ENCODE measurements at regions not wholly inside any gene's neighbourhood (a gene's known extent, or its start where the extent isn't known, plus 50 kb on each side); places are given as distances from the start of the nearest gene placed in this dataset.
"Not testable (repeated sequence)": the region's sequence is repeated elsewhere in the genome, so short reads cannot be mapped to it uniquely, and the experiment has no call there.

GRCh38 chr3:177899275-177900067 lies 636.8 kb upstream of the KCNMB2 start:
- no peak for DNase-seq (ENCODE audit: low spot score)

DNA sequence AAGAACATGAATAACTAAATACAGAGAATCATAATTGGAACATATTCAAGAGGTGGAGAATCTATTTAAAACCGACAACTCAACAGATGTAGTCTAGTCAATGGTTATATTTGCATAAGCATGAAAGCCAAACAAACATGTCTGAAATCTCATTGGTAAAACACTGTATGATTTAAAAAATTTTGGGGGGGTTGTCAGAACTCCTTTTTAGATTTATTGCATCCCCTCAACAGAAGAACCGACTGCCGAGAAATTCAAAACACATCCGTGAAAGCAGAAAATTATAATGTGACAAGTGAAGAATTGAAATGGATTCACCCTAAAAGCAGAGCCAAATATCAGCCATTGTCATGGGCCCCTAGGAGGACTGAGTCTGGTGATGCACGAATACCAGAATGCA lies 633.4 kb upstream of the KCNMB2 start:
- DNase-seq (ENCODE audit: low spot score), result no peak

- no peak for DNase-seq (ENCODE audit: low spot score)
Measured at GRCh38 chr3:177904621-177905020, 631.6 kb upstream of the KCNMB2 start.

- DNase-seq (ENCODE audit: low spot score), result no peak
Measured at GRCh38 chr3:177905173-177906125, 630.8 kb upstream of the KCNMB2 start.

GRCh38 chr3:177906126-177906511 lies 630.1 kb upstream of the KCNMB2 start:
- DNase-seq (ENCODE audit: low spot score), result peak; percentile 75

DNA sequence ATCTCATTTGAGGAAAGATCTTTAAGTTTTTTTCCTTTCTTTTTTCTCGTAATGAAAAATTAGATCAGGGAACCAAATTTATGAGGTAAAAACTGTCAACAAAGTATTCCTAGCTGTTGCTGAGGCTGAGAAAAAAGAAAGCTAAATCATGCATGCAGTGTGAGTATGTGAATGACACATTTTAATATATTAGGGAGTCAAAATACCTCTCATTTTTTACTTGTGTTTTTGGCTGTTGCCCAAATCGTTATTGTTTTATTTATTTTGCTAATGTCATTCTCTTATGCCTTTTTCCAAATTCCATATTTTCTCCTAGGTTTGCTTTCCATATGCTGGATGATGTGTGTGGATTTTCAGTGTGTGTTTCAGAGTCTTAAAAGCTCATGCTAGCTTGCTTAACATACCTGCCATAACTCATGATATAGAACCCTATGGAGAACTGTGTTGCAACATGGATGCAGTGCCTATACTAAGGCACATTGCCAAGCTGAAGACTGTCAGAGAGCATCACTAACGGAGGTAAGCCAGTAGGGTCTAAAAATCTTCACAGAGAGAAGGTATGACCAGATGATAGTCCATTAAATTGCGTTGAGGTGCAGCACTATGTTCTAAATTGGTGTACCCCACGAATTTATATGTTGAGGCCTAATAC lies 629.5 kb upstream of the KCNMB2 start:
- DNase-seq (ENCODE audit: low spot score), result no peak

DNA sequence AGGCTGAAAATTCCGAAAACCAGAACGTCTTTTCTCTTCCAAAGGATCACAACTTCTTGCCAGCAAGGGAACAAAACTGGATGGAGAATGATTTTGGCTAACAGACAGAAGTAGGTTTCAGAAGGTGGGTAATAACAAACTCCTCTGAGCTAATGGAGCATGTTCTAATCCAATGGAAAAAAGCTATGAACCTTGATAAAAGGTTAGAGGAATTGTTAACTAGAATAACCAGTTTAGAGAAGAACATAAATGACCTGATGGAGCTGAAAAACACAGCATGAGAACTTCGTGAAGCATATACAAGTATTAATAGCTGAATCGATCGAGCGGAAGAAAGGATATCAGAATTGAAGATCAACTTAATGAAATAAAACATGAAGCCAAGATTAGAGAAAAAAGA lies 626.7 kb upstream of the KCNMB2 start:
- not testable (repeated sequence) for DNase-seq (ENCODE audit: low spot score)

- no peak for DNase-seq (ENCODE audit: low spot score)
Measured at GRCh38 chr3:177914224-177914623, 622.0 kb upstream of the KCNMB2 start.

DNA sequence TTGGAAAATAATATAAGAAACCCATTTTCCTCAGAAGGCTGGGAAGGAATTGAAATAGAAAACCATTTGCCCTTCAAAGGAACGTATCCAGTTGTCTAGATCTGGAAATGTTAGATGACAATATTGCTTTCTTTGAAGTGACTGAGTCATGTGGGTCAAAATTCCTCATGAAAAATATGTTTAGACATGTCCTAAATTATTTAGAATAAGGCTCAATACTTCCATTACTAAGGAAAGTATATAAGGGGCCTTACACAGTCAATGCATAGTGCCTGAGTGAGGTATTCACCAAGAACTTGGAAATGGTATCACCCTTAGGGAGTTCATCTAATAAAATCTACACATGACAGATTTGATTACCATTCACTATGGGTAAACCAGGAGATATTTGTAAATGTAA lies 619.8 kb upstream of the KCNMB2 start:
- DNase-seq (ENCODE audit: low spot score), result no peak

DNA sequence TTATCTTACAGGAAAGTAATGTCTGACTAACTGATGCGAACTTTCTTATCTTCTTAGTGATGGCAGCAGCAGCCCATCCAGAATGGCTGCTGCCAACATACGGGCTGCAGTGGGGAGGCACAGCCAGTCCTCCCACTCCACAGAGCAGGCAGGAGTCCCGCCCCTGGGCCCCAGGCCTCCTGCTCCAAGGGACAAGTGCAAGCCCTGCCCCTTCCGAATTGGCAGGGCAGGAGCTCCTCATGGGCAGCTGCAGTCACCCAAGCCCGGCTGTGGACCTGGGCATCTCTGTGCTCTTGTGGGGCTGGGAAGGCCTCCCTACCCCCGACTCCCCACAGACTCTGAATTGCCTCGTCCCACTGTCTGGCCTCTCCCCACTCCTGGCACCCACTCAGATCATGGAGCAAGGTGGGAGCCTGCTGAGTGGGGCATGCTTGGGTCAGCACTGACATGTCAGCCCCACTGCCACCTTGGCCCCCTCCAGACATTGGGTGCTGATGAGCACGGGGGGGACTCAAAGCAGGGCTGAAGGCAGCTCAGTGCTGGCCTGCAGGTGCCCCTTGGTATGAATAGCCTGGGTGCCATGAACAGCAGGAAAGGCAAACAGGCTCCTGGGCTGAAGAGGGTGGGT lies 618.9 kb upstream of the KCNMB2 start:
- DNase-seq (ENCODE audit: low spot score), result no peak

DNA sequence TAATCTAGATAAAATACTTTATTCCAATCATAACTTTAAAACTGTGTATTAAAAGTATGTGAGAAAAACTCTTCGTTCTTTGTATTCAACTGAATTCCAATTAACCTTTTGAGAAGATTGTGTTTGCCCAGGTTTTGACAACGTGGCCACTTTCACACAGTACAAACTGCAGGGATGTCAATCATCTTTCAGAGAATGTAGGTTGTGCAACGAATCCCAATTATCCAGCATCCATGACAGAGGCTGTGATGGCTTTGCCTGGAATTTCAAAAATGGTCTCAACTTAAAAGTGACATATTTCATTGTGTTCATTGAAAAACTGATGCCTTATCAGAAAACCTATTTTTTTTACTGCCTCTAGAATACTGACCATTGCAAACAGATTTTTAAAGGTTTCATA lies 615.1 kb upstream of the KCNMB2 start:
- DNase-seq (ENCODE audit: low spot score), result no peak

DNA sequence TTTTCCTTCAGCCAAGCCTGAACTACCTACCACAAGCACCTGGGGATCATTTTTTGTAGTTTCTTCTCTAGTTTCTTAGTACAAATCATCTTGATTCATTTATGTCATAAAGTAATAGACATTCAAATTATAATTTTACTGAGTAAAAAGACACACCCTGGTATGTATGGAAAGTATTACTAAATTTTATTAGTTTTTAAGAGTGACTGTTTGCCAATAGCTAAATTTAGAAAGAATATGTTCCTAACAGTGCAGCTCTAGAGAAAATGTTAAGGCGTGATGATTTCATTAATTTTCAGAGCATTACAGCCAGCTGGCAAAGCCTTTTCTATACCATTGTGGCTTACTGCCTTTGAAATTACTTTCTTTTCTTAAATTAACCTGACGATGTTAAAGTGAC lies 612.0 kb upstream of the KCNMB2 start:
- peak; percentile 44 for DNase-seq (ENCODE audit: low spot score)

DNA sequence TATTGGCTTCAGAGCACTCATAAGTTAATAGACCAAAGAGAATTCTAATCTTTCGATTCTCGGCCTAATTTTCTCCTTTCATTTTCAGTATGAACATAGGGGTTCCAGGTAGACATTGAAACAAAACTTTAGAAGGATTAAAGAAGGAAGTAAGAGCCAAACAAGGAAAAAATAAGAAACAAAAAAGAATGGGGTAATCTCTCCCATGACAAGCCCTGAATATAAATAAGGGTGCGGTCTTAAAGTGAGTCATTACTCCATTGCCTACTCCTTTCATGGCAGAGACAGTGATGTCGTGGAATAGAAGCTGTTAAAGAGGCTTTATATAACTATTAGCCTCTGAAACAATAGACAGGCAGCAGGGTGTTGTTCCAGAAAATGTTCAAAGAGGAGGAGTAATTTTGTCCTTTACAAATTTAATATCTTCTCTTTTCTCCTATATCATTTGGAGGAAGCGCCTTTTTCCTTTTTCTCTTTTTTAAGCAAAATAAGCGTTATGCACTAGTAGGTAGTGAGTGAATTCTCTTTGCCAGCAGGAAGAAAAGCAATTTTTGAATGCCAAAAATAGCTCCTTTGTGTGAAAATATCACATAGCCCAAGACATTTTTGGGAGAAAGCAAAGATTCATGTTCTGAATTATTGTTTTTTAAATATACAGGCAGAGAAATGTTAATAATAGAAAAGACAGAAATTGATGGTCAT lies 607.9 kb upstream of the KCNMB2 start:
- DNase-seq (ENCODE audit: low spot score), result peak; percentile 63

- no peak for DNase-seq (ENCODE audit: low spot score)
Measured at GRCh38 chr3:177929310-177929709, 606.9 kb upstream of the KCNMB2 start.

DNA sequence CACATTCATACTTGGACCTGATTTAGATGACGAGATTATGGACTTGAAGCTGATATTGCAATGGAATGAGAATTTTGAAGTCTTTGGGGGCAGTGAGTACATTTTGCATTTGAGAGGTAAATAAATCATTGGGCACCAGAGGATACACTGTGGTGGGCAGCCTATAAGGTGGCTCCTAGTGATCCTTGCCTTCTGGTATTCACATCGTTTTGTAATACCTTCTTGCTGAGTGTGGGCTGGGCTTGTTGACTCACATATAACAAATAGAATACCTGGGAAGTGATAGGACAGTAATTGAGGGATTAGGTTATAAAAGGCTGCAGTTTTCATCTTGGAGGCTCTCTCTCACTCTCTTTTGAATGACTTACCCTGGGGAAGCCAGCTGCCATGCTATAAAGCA lies 605.5 kb upstream of the KCNMB2 start:
- no peak for DNase-seq (ENCODE audit: low spot score)

DNA sequence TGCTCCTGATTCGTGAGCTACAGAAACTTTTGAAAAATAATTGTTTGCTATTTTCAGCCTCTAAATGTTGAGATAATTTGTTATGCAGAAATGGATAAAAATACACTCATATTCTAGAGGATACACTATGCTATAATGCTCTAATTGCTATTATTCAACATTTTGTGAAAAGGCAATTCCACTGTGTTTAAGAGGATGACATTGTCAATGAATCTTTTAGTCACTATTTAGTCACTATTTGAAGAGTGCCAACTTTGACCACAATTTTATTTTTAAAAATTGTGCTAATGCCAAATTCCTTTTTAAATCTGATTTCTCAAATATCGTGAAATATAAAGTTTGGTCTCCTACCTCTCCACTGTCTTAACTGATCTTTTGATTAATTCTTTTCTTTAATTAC lies 604.9 kb upstream of the KCNMB2 start:
- DNase-seq (ENCODE audit: low spot score), result no peak

DNA sequence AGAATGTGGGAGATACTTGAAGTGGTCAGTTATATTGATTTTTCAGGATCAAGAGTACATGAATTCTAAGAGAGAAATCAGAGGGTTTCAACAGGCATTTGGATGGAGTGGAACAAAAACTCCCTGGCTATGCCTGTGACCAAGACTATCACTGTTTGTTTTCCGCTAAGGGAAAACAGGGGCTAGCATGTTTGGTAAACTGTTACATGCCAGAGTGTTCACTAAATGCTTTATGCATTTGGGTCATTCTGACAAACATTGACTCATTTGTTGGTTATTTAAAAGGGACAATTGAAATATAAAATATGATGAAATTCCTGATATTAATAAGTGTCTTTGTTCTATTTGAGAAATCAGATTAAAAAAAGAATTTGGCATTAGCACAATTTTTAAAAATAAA lies 603.9 kb upstream of the KCNMB2 start:
- no peak for DNase-seq (ENCODE audit: low spot score)

- no peak for DNase-seq (ENCODE audit: low spot score)
Measured at GRCh38 chr3:177932750-177933660, 603.2 kb upstream of the KCNMB2 start.

DNA sequence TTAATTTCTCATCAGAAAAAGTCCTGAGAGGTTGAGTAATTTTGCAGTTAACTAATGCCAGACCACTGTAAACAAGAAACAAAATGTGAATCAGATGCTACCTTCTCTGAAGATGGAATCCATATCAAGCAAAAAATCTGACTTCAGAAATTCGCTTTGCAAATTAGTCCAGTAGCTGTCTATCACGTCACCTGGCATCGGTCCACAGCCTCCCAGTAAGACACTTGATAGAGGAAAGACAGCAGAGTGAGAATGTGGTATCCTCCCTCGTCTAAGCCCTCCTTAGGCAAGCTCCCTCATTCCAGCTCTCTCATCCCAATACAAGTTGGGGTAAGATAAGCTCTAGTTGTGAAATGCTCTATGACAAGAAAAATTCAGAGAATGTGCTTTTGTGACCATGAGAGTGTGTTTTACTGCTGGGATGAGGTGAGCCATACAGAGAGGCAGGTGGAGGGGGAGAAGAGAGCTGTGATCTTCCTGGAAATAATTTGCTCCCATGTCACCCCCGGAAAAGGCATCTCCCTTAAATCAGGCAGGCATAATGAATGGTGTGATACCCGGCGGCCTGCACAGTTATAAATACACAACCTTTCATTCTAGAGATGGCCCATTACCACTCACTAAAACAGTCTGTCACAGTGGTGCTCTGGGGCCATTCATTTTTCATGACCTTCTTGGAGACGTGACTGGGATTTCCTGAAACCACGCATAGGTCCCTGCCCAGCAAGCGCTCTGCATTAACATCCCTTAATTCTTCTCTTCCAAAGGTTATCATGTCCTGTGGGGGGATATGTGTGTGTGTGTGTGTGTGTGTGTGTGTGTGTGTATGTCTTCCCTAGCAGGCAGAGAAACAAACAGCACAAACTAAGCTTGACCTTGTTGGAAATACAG lies 602.0 kb upstream of the KCNMB2 start:
- DNase-seq (ENCODE audit: low spot score), result no peak

Data from putamen (tissue), 1 donor.